ENCODE measurements at regions not wholly inside any gene's neighbourhood (a gene's known extent, or its start where the extent isn't known, plus 50 kb on each side); places are given as distances from the start of the nearest gene placed in this dataset.
A peak's percentile ranks its signal among the peaks of the same experiment; 100 is the strongest.

DNA sequence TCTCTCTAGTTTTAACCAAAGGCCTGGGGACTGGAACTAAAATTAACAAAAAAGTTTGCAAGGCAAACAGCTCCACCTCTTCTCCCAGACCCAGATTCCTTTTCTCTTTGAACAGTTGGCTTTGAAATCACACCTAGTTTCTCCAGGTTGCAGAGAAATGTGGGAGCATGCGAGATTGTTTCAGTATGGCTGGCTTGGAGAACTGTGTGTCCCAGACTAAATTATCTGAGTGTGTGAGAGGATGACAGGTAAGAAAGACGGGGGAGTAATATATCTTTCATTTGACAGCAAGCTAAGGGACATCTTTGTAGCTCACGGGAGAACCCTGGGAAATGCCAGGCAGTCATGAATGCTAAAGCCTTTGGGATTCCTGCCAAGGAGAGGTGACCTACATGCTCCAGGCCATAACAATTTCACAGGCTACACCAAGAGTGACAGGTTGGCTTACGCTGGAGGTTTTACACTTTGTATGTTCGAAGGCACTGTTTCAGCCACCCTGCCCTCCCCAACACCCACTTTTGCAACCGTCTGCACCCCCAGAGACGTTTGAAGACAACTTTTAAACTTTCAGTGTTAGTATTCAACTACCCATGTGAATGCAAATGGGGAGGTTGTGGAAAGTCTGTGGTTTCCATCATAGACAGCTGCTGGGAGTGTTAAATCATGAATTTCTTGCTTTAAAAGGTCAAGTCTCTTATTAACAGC is 109.3 kb upstream of the SNX19 start:
- Histone ChIP-seq H3K36me3 (ENCODE audit: control insufficient read depth, insufficient read depth, low read length) (no peaks in the 10 kb centered on the region), H3K9me3 (ENCODE audit: control insufficient read depth, insufficient read depth, low read depth, low read length) (no peaks in the 10 kb centered on the region), H3K27me3 (ENCODE audit: control insufficient read depth, insufficient read depth, low read length) (no peaks in the 10 kb centered on the region), H3K27ac (ENCODE audit: low read length) (no peak overlapping the region), H3K4me3 (ENCODE audit: low read depth in 2 of 2, low read length in 2 of 2) (no peak overlapping the region), H3K4me1 (ENCODE audit: control insufficient read depth, insufficient read depth, low read length) (no peaks in the 10 kb centered on the region)
- BruUV-seq (replicated peaks) = no TSS peak
- no peak for ATAC-seq
- TF ChIP-seq, protein P1, sequence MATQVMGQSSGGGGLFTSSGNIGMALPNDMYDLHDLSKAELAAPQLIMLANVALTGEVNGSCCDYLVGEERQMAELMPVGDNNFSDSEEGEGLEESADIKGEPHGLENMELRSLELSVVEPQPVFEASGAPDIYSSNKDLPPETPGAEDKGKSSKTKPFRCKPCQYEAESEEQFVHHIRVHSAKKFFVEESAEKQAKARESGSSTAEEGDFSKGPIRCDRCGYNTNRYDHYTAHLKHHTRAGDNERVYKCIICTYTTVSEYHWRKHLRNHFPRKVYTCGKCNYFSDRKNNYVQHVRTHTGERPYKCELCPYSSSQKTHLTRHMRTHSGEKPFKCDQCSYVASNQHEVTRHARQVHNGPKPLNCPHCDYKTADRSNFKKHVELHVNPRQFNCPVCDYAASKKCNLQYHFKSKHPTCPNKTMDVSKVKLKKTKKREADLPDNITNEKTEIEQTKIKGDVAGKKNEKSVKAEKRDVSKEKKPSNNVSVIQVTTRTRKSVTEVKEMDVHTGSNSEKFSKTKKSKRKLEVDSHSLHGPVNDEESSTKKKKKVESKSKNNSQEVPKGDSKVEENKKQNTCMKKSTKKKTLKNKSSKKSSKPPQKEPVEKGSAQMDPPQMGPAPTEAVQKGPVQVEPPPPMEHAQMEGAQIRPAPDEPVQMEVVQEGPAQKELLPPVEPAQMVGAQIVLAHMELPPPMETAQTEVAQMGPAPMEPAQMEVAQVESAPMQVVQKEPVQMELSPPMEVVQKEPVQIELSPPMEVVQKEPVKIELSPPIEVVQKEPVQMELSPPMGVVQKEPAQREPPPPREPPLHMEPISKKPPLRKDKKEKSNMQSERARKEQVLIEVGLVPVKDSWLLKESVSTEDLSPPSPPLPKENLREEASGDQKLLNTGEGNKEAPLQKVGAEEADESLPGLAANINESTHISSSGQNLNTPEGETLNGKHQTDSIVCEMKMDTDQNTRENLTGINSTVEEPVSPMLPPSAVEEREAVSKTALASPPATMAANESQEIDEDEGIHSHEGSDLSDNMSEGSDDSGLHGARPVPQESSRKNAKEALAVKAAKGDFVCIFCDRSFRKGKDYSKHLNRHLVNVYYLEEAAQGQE (IDR thresholded peaks at IDR 0.05; ENCODE audit: insufficient read depth in 1 of 2, low read depth in 2 of 2, low read length in 1 of 2) = no peak
- TF ChIP-seq POLR2AphosphoS5 (IDR thresholded peaks at IDR 0.05; ENCODE audit: low read depth, low read length) (no peak), TCF7L2 (IDR thresholded peaks at IDR 0.05; ENCODE audit: low read depth, low read length) (no peak), SIN3A (IDR thresholded peaks at IDR 0.05; ENCODE audit: borderline replicate concordance, insufficient read depth, low read depth, low read length) (no peak)
- TF ChIP-seq, protein P2, sequence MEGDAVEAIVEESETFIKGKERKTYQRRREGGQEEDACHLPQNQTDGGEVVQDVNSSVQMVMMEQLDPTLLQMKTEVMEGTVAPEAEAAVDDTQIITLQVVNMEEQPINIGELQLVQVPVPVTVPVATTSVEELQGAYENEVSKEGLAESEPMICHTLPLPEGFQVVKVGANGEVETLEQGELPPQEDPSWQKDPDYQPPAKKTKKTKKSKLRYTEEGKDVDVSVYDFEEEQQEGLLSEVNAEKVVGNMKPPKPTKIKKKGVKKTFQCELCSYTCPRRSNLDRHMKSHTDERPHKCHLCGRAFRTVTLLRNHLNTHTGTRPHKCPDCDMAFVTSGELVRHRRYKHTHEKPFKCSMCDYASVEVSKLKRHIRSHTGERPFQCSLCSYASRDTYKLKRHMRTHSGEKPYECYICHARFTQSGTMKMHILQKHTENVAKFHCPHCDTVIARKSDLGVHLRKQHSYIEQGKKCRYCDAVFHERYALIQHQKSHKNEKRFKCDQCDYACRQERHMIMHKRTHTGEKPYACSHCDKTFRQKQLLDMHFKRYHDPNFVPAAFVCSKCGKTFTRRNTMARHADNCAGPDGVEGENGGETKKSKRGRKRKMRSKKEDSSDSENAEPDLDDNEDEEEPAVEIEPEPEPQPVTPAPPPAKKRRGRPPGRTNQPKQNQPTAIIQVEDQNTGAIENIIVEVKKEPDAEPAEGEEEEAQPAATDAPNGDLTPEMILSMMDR (IDR thresholded peaks at IDR 0.05) = peak; percentile 42
- intact Hi-C loops (cut with micrococcal nuclease; ENCODE audit: unreplicated experiment) = no loop called here
- in situ Hi-C loops (cut with HindIII; ENCODE audit: low pct_unique_long_range_greater_than_20kb, low sequenced_read_pairs) = no loop called here
- no peak for DNase-seq (ENCODE audit: low read depth, low spot score)
- CTCF ChIA-PET = no interaction called here
- POLR2A ChIA-PET = no interaction called here

DNA sequence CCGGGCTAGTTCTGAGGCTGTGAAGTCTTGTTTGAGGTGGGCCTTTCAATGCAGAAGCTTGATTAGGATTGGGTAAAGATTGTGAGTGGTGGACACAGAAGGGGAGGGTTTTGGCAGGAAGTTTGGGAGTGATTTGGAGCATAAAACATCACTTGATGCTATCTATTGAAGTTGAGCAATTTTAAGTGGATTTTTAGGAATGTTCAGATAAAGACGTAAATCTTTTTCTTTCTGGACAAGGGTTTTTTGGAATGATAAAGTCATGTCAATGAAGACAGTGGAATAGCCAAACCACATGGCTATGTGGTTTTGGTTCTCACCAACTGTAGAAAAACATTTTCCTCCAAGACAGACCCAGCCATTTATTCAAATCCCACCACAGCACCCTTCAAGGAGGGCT is 111.2 kb upstream of the SNX19 start:
- H3K4me1 ChIP-seq (ENCODE audit: control insufficient read depth, insufficient read depth, low read length) = no peaks in the 10 kb centered on the region
- no TSS peak for BruUV-seq (replicated peaks)
- no peak for DNase-seq (ENCODE audit: low read depth, low spot score)
- no peaks in the 10 kb centered on the region for H3K36me3 ChIP-seq (ENCODE audit: control insufficient read depth, insufficient read depth, low read length)
- in situ Hi-C loops (cut with HindIII; ENCODE audit: low pct_unique_long_range_greater_than_20kb, low sequenced_read_pairs) = no loop called here
- POLR2A ChIA-PET = interaction anchor here (0.6 kb wide), 1 partner anchor 1630 kb away, joined by 3 read pairs; no protein-coding TSS in a partner anchor
- TF ChIP-seq SIN3A (IDR thresholded peaks at IDR 0.05; ENCODE audit: borderline replicate concordance, insufficient read depth, low read depth, low read length) (no peak), TCF7L2 (IDR thresholded peaks at IDR 0.05; ENCODE audit: low read depth, low read length) (no peak), POLR2AphosphoS5 (IDR thresholded peaks at IDR 0.05; ENCODE audit: low read depth, low read length) (no peak)
- TF ChIP-seq, protein P1 (IDR thresholded peaks at IDR 0.05; ENCODE audit: insufficient read depth in 1 of 2, low read depth in 2 of 2, low read length in 1 of 2) = no peak
- TF ChIP-seq, protein P2 (IDR thresholded peaks at IDR 0.05) = no peak
- CTCF ChIA-PET = no interaction called here
- no peak overlapping the region for H3K27ac ChIP-seq (ENCODE audit: low read length)
- intact Hi-C loops (cut with micrococcal nuclease; ENCODE audit: unreplicated experiment) = no loop called here
- no peaks in the 10 kb centered on the region for H3K27me3 ChIP-seq (ENCODE audit: control insufficient read depth, insufficient read depth, low read length)
- no peak for ATAC-seq
- H3K9me3 ChIP-seq (ENCODE audit: control insufficient read depth, insufficient read depth, low read depth, low read length) = no peaks in the 10 kb centered on the region
- no peak overlapping the region for H3K4me3 ChIP-seq (ENCODE audit: low read depth in 2 of 2, low read length in 2 of 2)
